HL-60 (cell line): ENCODE measurements at regions not wholly inside any gene's neighbourhood (a gene's known extent, or its start where the extent isn't known, plus 50 kb on each side); places are given as distances from the start of the nearest gene placed in this dataset.

Experiments
- DNase-seq, 2 experiments: peaks; one replicate each; pipeline ENCODE4 v3.0.0-alpha.2; 2010 to 2020; ENCODE audit warnings: low read depth in 1 of 2, low spot score in 1 of 2
- H3K27ac ChIP-seq: fragments of 250-450 bp; sonication (Bioruptor Pico); replicated peaks from 2 replicates; pipeline ENCODE4 v1.5.1; 2020; ENCODE audit warnings: mild to moderate bottlenecking, moderate library complexity
- H3K27me3 ChIP-seq: fragments of 250-450 bp; sonication (Bioruptor Pico); 2 replicates; pipeline ENCODE4 v1.5.1; 2021; ENCODE audit warnings: mild to moderate bottlenecking, moderate library complexity; ENCODE audit not compliant: insufficient read depth, poor library complexity, severe bottlenecking
- H3K4me3 ChIP-seq: replicated peaks from 2 replicates; pipeline ENCODE4 v1.5.1; 2011; ENCODE audit warnings: mild to moderate bottlenecking, control low read depth, low read length; ENCODE audit not compliant: insufficient read depth
- CTCF ChIP-seq: IDR thresholded peaks from one replicate; pipeline ENCODE4 v1.5.1; 2011; ENCODE audit warnings: low read length, control low read depth, inconsistent platforms; ENCODE audit not compliant: insufficient read depth
- GABPA ChIP-seq: IDR thresholded peaks from 2 replicates; pipeline ENCODE4 v1.6.1; 2012; ENCODE audit warnings: low read depth
- POLR2AphosphoS5 ChIP-seq: IDR thresholded peaks from 2 replicates; pipeline ENCODE4 v1.6.1; 2012; ENCODE audit warnings: low read depth
- REST ChIP-seq: IDR thresholded peaks from 2 replicates; pipeline ENCODE4 v1.6.1; 2012; ENCODE audit warnings: low read depth; ENCODE audit not compliant: insufficient replicate concordance
- SPI1 ChIP-seq: IDR thresholded peaks from 2 replicates; pipeline ENCODE4 v1.6.1; 2012; ENCODE audit warnings: low read depth, mild to moderate bottlenecking, borderline replicate concordance

DNA sequence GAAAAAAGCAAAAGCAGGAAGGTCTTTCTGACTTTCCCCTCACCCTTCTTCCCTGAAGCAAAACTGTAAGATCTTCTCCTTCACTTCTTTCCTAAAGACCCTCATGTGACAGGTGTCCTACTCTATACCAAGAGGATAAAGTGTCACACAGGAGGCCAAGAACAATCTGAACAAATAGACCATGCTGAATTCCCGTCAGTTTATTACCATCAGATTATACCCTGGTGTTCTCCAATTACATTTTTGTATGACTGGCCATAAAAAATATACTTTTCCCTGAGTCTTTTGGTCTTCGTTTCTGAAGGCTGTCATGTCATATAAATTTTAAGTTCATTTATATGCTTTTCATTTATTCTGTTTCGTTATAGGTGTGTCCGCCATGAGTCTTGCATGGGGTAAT, 371.4 kb upstream of the CNTN4 start:
- H3K27me3 ChIP-seq: no peaks in the 10 kb centered on the region
- no peak for TF ChIP-seq REST
- no peak for TF ChIP-seq GABPA
- no peak for TF ChIP-seq SPI1
- no peak for TF ChIP-seq CTCF
- no peak for TF ChIP-seq POLR2AphosphoS5
- no peak overlapping the region for H3K4me3 ChIP-seq
- H3K27ac ChIP-seq: no peak overlapping the region
- no peak for DNase-seq

GRCh38 chr3:1728510-1728909, 370.2 kb upstream of the CNTN4 start:
- Histone ChIP-seq H3K27me3 (no peaks in the 10 kb centered on the region), H3K27ac (no peak overlapping the region), H3K4me3 (no peak overlapping the region)
- TF ChIP-seq GABPA (no peak), CTCF (no peak), REST (no peak), SPI1 (no peak), POLR2AphosphoS5 (no peak)
- no peak for DNase-seq

DNA sequence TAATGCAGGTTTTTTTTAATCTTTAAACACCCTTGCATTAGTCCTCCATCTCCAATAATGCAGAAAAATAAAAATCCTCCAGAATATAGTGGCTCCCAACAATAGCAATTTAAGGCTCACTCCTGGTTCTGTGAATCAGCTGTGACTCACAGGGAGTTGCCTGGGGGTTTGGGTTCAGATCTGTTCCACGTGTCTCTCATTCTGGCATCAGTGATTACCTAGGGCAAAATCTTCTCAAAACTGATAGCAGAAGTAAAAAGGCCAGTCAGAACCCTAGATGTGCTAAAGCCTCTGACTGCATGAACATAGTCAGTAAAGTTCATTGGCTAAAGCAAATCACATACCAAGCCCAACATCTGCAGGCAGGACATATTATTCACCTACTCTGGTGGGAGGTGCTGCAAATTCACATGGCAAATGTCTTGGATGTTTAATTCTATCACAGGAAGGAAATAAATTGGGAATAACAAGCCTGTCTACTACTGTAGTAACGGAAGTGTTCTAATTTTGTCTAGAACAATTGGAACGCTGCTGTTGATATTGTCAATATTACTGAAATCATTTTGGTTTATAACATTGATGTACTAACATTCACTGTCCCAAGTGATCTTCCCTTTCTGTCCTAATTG, 364.1 kb upstream of the CNTN4 start:
- no peak for DNase-seq
- H3K27ac ChIP-seq: no peak overlapping the region
- TF ChIP-seq GABPA (no peak), CTCF (no peak)
- H3K27me3 ChIP-seq: no peaks in the 10 kb centered on the region
- no peak overlapping the region for H3K4me3 ChIP-seq

DNA sequence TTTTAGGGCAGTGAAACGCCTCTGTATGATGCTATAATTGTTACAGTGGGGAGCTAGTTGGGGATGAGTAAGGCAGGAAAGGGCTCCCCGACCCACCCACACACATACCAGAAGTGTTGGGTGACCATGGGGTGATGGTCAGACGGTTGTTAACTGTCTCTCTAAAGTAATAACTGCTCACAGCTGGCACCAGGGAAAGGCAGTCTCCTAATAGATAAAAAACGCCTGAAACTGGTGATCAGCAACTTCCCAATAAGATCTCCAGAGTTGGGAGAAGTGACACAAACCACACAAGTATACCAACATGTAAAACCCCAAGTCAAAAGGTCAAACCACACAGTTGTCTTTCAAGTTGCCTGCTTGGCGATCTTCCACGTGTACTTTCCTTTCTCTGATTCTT, 346.5 kb upstream of the CNTN4 start:
- no peak overlapping the region for H3K4me3 ChIP-seq
- no peaks in the 10 kb centered on the region for H3K27me3 ChIP-seq
- DNase-seq: no peak
- TF ChIP-seq SPI1 (no peak), GABPA (no peak), POLR2AphosphoS5 (no peak), REST (no peak), CTCF (no peak)
- H3K27ac ChIP-seq: no peak overlapping the region
